ENCODE measurements at regions not wholly inside any gene's neighbourhood (a gene's known extent, or its start where the extent isn't known, plus 50 kb on each side); places are given as distances from the start of the nearest gene placed in this dataset.

- H3K4me3 ChIP-seq (replicated peaks; ENCODE audit: low read depth, low read length), result no peak overlapping the region
- no peak for TF ChIP-seq CTCF (IDR thresholded peaks at IDR 0.05; ENCODE audit: low read depth, low read length, missing control alignments)
- DNase-seq (ENCODE audit: extremely low read depth, low read depth), result no peak
These were observed 59.9 kb downstream of the MINAR1 start for GRCh38 chr15:79492065-79492464.

GRCh38 chr15:79494384-79494909, 62.3 kb downstream of the MINAR1 start:
- DNase-seq (ENCODE audit: extremely low read depth, low read depth), result no peak

GRCh38 chr15:79494963-79495755, 63.0 kb downstream of the MINAR1 start:
- TF ChIP-seq CTCF (IDR thresholded peaks at IDR 0.05; ENCODE audit: low read depth, low read length, missing control alignments), result no peak
- no peak for DNase-seq (ENCODE audit: extremely low read depth, low read depth)
- no peak overlapping the region for H3K4me3 ChIP-seq (replicated peaks; ENCODE audit: low read depth, low read length)

More at GRCh38 chr15:79494384-79494909, 62.3 kb downstream of the MINAR1 start:
- TF ChIP-seq CTCF (IDR thresholded peaks at IDR 0.05; ENCODE audit: low read depth, low read length, missing control alignments), result no peak
- no peak overlapping the region for H3K4me3 ChIP-seq (replicated peaks; ENCODE audit: low read depth, low read length)

- TF ChIP-seq CTCF (IDR thresholded peaks at IDR 0.05; ENCODE audit: low read depth, low read length, missing control alignments), result no peak
- DNase-seq (ENCODE audit: extremely low read depth, low read depth), result no peak
- H3K4me3 ChIP-seq (replicated peaks; ENCODE audit: low read depth, low read length), result no peak overlapping the region
These were observed 63.6 kb downstream of the MINAR1 start for GRCh38 chr15:79495775-79496174.

- DNase-seq (ENCODE audit: extremely low read depth, low read depth), result no peak
- H3K4me3 ChIP-seq (replicated peaks; ENCODE audit: low read depth, low read length), result no peak overlapping the region
- no peak for TF ChIP-seq CTCF (IDR thresholded peaks at IDR 0.05; ENCODE audit: low read depth, low read length, missing control alignments)
These were observed 64.7 kb downstream of the MINAR1 start for GRCh38 chr15:79496838-79497237.

GRCh38 chr15:79501086-79501485, 69.0 kb downstream of the MINAR1 start:
- no peak for TF ChIP-seq CTCF (IDR thresholded peaks at IDR 0.05; ENCODE audit: low read depth, low read length, missing control alignments)
- DNase-seq (ENCODE audit: extremely low read depth, low read depth), result no peak
- no peak overlapping the region for H3K4me3 ChIP-seq (replicated peaks; ENCODE audit: low read depth, low read length)
